Tongue (tissue), 1 donor: ENCODE measurements at regions not wholly inside any gene's neighbourhood (a gene's known extent, or its start where the extent isn't known, plus 50 kb on each side); places are given as distances from the start of the nearest gene placed in this dataset.
A peak's percentile ranks its signal among the peaks of the same experiment; 100 is the strongest.
"Not testable (repeated sequence)": the region's sequence is repeated elsewhere in the genome, so short reads cannot be mapped to it uniquely, and the experiment has no call there.

Source experiments
- DNase-seq: peaks from one replicate; pipeline ENCODE4 v3.0.0-alpha.2; 2015

- no peak for DNase-seq
Observed at GRCh38 chr10:3925184-3925583, 140.2 kb upstream of the KLF6 start.

DNA sequence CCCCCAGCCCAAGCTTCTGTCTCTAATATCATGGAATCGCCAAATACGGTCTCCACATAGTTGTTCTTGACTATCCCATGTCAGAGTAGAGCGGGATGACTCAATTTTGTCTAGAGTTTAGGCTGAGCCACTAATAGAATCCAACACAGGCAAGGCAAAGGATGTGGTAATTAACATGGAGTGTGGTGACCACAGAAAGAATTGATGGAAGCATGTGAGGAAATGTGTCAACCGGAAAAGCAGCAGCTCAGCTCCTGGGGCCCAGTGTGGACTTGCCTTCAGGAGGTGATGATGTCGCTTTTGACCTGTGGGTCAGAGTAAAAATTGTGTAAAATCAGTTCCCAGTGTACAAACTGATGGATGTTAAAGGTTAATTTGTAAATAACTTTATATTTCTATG is 139.3 kb upstream of the KLF6 start:
- no peak for DNase-seq

DNA sequence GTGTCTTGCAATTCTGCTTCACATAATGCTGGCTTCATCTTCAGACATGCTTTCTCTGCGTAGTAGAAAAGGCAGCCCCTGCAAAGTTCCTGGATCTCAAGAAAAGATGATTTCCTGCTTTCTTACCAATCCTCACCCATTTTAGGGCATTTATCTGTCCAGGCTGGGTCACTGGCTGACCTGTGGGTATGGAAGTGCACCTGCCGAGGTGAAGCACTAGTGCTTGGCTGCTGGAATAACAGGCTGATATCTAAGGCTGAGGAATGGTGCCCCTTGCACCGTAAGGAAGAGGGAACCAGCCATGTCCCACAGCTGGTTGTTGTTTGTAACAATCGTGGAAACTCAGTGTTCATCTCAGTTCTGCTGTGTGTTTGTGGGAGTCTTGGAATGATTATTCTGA is 138.0 kb upstream of the KLF6 start:
- DNase-seq: no peak

GRCh38 chr10:3919709-3920308 is 134.8 kb upstream of the KLF6 start:
- peak; percentile 15 for DNase-seq

DNA sequence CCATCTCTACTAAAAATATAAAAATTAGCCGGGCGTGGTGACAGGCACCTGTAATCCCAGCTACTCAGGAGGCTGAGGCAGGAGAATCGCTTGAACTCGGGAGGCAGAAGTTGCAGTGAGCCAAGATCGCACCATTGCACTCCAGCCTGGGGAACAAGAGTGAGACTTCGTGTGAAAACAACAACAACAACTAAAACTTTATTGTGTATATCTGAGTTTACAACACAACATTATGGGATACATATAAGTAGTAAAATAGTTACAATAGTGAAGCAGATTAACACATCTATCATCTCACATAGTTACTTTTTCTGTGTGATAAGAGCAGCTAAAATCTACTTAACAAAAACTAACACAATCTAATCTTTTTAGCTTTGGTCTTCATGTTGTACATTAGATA is 132.4 kb upstream of the KLF6 start:
- DNase-seq: not testable (repeated sequence)

- DNase-seq: peak; percentile 34
Observed at GRCh38 chr10:3914733-3915132, 129.7 kb upstream of the KLF6 start.

GRCh38 chr10:3911713-3912442 is 126.9 kb upstream of the KLF6 start:
- peak; percentile 67 for DNase-seq

DNA sequence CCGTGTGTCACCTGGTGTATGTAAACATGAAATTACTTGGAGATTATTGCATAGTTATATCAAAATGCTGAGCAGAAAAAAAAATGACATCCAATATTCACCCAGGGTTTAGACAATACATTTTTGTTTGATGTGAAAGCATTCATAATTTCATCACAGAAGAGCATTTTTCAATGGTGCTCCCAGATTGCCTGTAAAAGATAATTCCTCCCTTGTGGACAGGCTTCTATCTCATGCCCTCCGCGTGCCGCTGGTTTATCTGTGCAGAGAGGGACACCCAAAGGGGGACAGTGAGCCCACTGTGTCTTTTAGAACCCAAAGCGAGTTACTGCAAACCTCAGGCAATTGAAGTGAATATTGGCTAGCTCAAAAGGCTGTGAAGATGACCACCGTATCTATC is 126.2 kb upstream of the KLF6 start:
- no peak for DNase-seq

GRCh38 chr10:3909339-3909738 is 124.3 kb upstream of the KLF6 start:
- DNase-seq: peak; percentile 43

DNA sequence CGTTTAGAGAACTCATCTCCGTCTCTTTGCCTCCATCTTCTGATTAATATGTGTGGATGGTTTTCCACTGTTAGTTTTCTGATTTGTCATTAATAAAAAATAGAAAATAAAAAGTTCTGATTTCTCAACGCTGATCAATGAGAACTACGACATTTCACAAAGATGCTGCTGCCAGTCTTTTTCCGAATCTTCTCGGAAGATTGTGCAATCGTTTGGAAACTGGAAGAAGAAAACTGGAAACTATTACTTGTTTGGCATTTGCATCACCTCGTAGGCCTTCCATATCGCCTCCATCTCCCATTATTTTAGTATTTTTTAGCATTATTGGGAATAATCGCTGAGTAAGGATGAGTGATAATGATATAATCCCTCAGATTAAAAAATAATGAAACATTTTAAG is 123.2 kb upstream of the KLF6 start:
- DNase-seq: no peak

- DNase-seq: no peak
Observed at GRCh38 chr10:3907514-3907913, 122.5 kb upstream of the KLF6 start.

- peak; percentile 58 for DNase-seq
Observed at GRCh38 chr10:3906511-3907111, 121.6 kb upstream of the KLF6 start.

GRCh38 chr10:3904419-3904960 is 119.5 kb upstream of the KLF6 start:
- DNase-seq: no peak

GRCh38 chr10:3902809-3903410 is 117.9 kb upstream of the KLF6 start:
- no peak for DNase-seq

DNA sequence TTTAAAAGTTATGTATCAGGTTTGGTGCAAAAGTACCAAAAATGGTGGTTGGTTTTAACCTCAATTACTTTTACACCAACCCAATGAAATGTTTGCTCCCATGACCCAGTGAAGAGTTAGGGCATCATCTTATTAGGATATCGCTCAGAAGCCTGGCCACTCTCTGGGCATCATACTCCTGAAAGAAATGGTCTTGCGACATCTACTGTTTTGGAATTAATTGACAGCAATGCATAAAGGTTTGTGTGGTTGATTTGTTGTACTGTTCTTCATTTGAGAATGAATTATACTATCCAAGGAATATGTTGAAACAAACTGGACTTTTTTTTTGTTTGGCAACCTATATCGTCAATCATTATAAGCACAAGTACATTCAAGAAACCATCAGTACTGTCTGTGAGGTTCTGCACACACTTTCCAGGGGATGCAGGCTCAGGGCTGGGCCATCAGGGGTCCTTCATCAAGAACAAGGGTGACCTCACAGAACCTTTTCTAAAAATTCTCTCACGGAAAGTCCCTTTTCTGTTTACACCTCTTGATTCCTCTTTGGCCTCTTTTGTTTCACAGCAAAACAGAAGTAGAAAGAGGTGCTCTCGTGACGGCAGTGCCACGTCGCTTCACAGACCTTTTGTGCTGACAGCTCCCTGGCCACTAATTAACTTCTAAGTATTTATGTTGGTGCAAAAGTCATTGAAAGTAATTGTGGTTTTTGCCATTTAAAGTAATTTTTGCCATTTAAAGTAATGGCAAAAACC is 117.2 kb upstream of the KLF6 start:
- no peak for DNase-seq

GRCh38 chr10:3901370-3901769 is 116.4 kb upstream of the KLF6 start:
- no peak for DNase-seq

DNA sequence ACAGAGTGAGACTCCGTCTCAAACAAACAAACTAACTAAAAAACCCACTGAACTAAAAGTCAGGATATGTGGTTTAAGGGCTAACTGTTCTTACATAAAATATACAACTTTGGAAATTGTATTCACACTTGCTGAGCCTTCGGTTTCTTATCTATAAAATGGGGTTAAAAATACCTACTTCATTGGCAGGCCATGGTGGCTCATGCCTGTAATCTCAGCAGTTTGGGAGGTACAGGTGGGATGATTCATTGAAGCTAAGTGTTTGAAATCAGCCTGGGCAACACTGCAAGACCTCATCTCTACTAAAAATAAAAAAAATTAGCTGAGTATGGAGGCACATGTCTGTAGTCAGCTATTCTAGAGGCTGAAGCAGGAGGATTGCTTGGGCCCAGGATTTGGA is 115.4 kb upstream of the KLF6 start:
- DNase-seq: no peak

DNA sequence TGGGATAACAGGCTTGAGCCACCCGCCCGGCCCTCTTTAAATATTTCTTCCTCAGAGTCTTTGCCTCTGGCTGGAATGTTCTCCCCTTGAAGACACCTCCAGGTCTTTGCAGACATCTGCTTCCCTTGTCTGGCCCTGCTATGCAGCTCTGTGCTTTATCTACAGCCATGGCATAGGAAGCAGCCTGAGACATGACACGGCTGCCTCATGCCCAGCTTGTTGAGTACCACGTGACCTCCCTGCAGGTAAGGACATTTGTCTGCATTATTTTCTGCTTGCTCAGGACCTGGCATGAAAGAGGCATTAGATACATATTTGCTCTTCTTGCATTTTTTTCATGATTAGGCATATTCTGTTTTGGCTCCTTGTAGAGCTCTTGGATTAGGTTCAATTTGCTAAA is 113.8 kb upstream of the KLF6 start:
- DNase-seq: peak; percentile 49

- DNase-seq: no peak
Observed at GRCh38 chr10:3897156-3897555, 112.1 kb upstream of the KLF6 start.

DNA sequence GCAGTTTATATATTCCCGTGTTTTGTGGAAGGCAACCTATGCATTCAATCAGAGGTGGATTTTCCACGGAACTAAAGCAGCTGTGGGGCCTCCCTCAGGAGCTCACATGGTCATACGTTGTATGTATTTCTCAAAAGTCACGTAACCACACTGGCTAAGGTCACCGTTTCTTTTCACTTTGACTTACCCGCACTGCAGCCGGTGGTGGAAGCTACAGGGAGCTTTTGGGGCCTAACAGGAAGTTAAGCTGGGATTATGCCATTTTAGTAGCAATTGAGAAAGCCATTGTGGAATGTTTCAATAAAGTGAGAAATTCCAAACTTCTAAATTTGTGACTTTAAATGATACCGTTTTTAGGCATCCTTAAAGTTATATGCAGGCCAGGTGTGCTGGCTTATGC is 111.2 kb upstream of the KLF6 start:
- no peak for DNase-seq

GRCh38 chr10:3895045-3895631 is 110.1 kb upstream of the KLF6 start:
- DNase-seq: no peak
